Neural cell (in vitro differentiated cells): ENCODE measurements at regions not wholly inside any gene's neighbourhood (a gene's known extent, or its start where the extent isn't known, plus 50 kb on each side); places are given as distances from the start of the nearest gene placed in this dataset.

Experiments used
- H2AFZ ChIP-seq: fragments of 200-600, 300-800 bp; sonication (generic), shearing (Covaris generic); 2 replicates; pipeline ENCODE4 v1.6.0; 2014; ENCODE audit warnings: low read depth, mild to moderate bottlenecking, antibody characterized with exemption, low read length, moderate library complexity
- H3F3A ChIP-seq: fragments of 200-600 bp; shearing (Covaris generic); 2 replicates; pipeline ENCODE4 v1.6.1; 2016; ENCODE audit warnings: mild to moderate bottlenecking, moderate library complexity, mixed read lengths, antibody characterized with exemption, low read length; ENCODE audit not compliant: insufficient read depth, poor library complexity, severe bottlenecking
- H3K27ac ChIP-seq: fragments of 200-600, 300-800 bp; sonication (generic), shearing (Covaris generic); 2 replicates; pipeline ENCODE4 v1.5.1; 2014; ENCODE audit warnings: mild to moderate bottlenecking, low read length, moderate library complexity
- H3K27me3 ChIP-seq: fragments of 300-800, 200-600 bp; sonication (generic), shearing (Covaris generic); 2 replicates; pipeline ENCODE4 v1.6.0; 2014; ENCODE audit warnings: mild to moderate bottlenecking, low read depth, low read length, moderate library complexity; ENCODE audit not compliant: insufficient read depth
- H3K36me3 ChIP-seq: fragments of 300-800, 200-600 bp; sonication (generic), shearing (Covaris generic); 2 replicates; pipeline ENCODE4 v1.5.1; 2014; ENCODE audit warnings: mild to moderate bottlenecking, antibody characterized with exemption, low read length, moderate library complexity; ENCODE audit not compliant: insufficient read depth
- H3K4me2 ChIP-seq: fragments of 300-800, 200-600 bp; sonication (generic), shearing (Covaris generic); 2 replicates; pipeline ENCODE4 v1.6.0; 2014; ENCODE audit warnings: mild to moderate bottlenecking, low read length
- H3K4me3 ChIP-seq: fragments of 300-800, 200-600 bp; sonication (generic), shearing (Covaris generic); 2 replicates; pipeline ENCODE4 v1.5.1; 2014; ENCODE audit warnings: mild to moderate bottlenecking, low read length, moderate library complexity
- H3K79me2 ChIP-seq: fragments of 200-600 bp; shearing (Covaris generic); replicated peaks from 2 replicates; pipeline ENCODE4 v1.6.0; 2014; ENCODE audit warnings: mild to moderate bottlenecking, low read length, moderate library complexity; ENCODE audit not compliant: insufficient read depth
- H3K9ac ChIP-seq: fragments of 300-800, 200-600 bp; sonication (generic), shearing (Covaris generic); 2 replicates; pipeline ENCODE4 v1.6.1; 2016; ENCODE audit warnings: mild to moderate bottlenecking, low read length, mixed read lengths
- H3K9me2 ChIP-seq: fragments of 200-600 bp; shearing (Covaris generic); 2 replicates; pipeline ENCODE4 v1.6.1; 2016; ENCODE audit warnings: mild to moderate bottlenecking, low read length, mixed read lengths; ENCODE audit not compliant: insufficient read depth
- H3K9me3 ChIP-seq: fragments of 200-600, 300-800 bp; sonication (generic), shearing (Covaris generic); 2 replicates; pipeline ENCODE4 v1.6.1; 2016; ENCODE audit warnings: mild to moderate bottlenecking, mixed run types, low read length, moderate library complexity, mixed read lengths
- H4K20me1 ChIP-seq: fragments of 200-600 bp; shearing (Covaris generic); 2 replicates; pipeline ENCODE4 v1.6.1; 2016; ENCODE audit warnings: mild to moderate bottlenecking, mixed run types; ENCODE audit not compliant: insufficient read depth
- CTCF ChIP-seq: fragments of 450-650 bp; IDR thresholded peaks from 2 replicates; pipeline ENCODE4 v1.5.1; 2014; ENCODE audit warnings: antibody characterized with exemption, mild to moderate bottlenecking, moderate library complexity; ENCODE audit not compliant: poor library complexity, severe bottlenecking
- EP300 ChIP-seq: fragments of 450-650 bp; conservative IDR thresholded peaks from 2 replicates; pipeline ENCODE4 v1.6.1; 2014; ENCODE audit warnings: antibody characterized with exemption, mild to moderate bottlenecking, moderate library complexity; ENCODE audit not compliant: poor library complexity, severe bottlenecking
- EZH2 ChIP-seq: fragments of 200-600, 300-800 bp; shearing (Covaris generic), sonication (generic); IDR thresholded peaks from 2 replicates; pipeline ENCODE4 v1.6.1; 2014; ENCODE audit warnings: antibody characterized with exemption, low read length, borderline replicate concordance, mild to moderate bottlenecking; ENCODE audit not compliant: insufficient read depth, poor library complexity, severe bottlenecking
- MXI1 ChIP-seq: fragments of 450-650 bp; conservative IDR thresholded peaks from 2 replicates; pipeline ENCODE4 v1.6.1; 2014; ENCODE audit warnings: antibody characterized with exemption, mild to moderate bottlenecking; ENCODE audit not compliant: poor library complexity, severe bottlenecking
- POLR2AphosphoS5 ChIP-seq: IDR thresholded peaks from 2 replicates; pipeline ENCODE4 v1.6.1; 2012
- RAD21 ChIP-seq: fragments of 450-650 bp; conservative IDR thresholded peaks from 2 replicates; pipeline ENCODE4 v1.6.1; 2014; ENCODE audit warnings: antibody characterized with exemption, mild to moderate bottlenecking, moderate library complexity
- SMC3 ChIP-seq: fragments of 450-650 bp; conservative IDR thresholded peaks from 2 replicates; pipeline ENCODE4 v1.6.1; 2014; ENCODE audit warnings: antibody characterized with exemption, mild to moderate bottlenecking, moderate library complexity; ENCODE audit not compliant: poor library complexity
- TAF1 ChIP-seq: IDR thresholded peaks from 2 replicates; pipeline ENCODE4 v1.6.1; 2012; ENCODE audit warnings: low read depth
- TF ChIP-seq, protein P1 (sequence below): IDR thresholded peaks from 2 replicates; pipeline ENCODE4 v1.6.1; 2012; ENCODE audit warnings: borderline replicate concordance

DNA sequence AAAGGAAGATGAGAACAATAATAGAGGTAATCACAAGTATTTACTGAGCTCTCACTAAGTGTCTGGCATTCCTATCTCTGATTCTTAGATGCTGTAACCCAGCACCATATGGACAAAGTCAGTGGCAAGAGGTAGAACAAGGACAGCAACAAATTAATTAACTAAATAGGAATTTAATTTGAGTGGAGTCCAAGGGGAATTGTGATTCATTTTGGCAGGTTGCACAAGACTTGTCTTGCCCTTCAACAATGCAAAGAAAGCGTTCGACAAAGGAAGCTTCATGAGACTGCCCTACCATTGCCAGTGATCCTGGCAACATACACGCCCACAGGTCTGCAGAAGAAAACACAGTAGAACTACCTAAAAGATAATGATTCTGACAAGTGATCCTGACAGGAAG is 221.6 kb downstream of the RBM43 start:
- Histone ChIP-seq H2AFZ (no peak overlapping the region), H3K9ac (no peak overlapping the region), H4K20me1 (no peaks in the 10 kb centered on the region), H3K9me3 (no peaks in the 10 kb centered on the region), H3K4me3 (no peak overlapping the region), H3F3A (no peaks in the 10 kb centered on the region), H3K9me2 (no peaks in the 10 kb centered on the region), H3K79me2 (no peaks in the 10 kb centered on the region), H3K27me3 (no peaks in the 10 kb centered on the region), H3K4me2 (no peak overlapping the region), H3K36me3 (no peaks in the 10 kb centered on the region), H3K27ac (no peak overlapping the region)
- TF ChIP-seq MXI1, result no peak
- no peak for TF ChIP-seq EP300

DNA sequence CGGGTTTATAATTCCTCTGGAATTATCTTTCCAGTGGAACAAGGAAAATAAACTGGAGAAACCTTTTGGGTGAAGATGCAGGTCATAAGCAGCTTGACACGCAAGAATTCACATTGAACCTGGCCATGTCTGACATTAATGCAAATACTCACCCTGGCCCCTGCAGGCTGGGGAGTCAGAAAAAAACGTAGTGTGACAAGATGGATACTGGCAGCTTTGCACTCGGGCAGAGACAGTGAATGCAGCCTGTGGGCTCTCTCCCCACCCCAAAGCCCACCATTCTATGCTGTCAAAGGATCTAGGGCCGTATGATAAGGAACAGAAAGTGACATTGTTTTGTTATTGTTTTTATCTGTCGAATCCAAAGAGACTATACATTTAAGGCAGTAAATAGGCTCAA is 223.1 kb downstream of the RBM43 start:
- Histone ChIP-seq H2AFZ (no peak overlapping the region), H3K9me3 (no peaks in the 10 kb centered on the region), H3K27ac (no peak overlapping the region), H3K9me2 (no peaks in the 10 kb centered on the region), H3K9ac (no peak overlapping the region), H4K20me1 (no peaks in the 10 kb centered on the region), H3K36me3 (no peaks in the 10 kb centered on the region), H3F3A (no peaks in the 10 kb centered on the region), H3K27me3 (no peaks in the 10 kb centered on the region), H3K4me3 (no peak overlapping the region), H3K4me2 (no peak overlapping the region), H3K79me2 (no peaks in the 10 kb centered on the region)
- no peak for TF ChIP-seq SMC3
- TF ChIP-seq CTCF, result no peak
- no peak for TF ChIP-seq TAF1
- no peak for TF ChIP-seq POLR2AphosphoS5
- TF ChIP-seq EZH2, result no peak
- no peak for TF ChIP-seq EP300
- no peak for TF ChIP-seq RAD21
- TF ChIP-seq, protein P1, sequence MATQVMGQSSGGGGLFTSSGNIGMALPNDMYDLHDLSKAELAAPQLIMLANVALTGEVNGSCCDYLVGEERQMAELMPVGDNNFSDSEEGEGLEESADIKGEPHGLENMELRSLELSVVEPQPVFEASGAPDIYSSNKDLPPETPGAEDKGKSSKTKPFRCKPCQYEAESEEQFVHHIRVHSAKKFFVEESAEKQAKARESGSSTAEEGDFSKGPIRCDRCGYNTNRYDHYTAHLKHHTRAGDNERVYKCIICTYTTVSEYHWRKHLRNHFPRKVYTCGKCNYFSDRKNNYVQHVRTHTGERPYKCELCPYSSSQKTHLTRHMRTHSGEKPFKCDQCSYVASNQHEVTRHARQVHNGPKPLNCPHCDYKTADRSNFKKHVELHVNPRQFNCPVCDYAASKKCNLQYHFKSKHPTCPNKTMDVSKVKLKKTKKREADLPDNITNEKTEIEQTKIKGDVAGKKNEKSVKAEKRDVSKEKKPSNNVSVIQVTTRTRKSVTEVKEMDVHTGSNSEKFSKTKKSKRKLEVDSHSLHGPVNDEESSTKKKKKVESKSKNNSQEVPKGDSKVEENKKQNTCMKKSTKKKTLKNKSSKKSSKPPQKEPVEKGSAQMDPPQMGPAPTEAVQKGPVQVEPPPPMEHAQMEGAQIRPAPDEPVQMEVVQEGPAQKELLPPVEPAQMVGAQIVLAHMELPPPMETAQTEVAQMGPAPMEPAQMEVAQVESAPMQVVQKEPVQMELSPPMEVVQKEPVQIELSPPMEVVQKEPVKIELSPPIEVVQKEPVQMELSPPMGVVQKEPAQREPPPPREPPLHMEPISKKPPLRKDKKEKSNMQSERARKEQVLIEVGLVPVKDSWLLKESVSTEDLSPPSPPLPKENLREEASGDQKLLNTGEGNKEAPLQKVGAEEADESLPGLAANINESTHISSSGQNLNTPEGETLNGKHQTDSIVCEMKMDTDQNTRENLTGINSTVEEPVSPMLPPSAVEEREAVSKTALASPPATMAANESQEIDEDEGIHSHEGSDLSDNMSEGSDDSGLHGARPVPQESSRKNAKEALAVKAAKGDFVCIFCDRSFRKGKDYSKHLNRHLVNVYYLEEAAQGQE, result no peak
- no peak for TF ChIP-seq MXI1

DNA sequence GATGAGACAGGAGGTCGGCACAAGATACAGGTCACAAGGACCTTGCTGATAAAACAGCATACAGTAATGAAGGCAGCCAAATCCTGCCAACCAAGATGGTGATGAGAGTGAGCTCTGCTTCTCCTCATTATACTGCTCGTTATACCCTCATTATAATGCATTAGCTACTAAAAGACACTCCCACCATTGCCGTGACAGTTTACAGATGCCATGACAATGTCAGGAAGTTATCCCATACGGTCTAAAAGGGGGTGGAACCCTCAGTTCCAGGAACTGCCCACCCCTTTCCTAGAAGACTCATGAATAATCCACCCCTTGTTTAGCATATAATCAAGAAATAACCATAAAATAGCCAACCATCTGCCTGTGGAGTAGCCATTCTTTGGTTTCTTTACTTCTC is 224.2 kb downstream of the RBM43 start:
- Histone ChIP-seq H3K9me2 (no peaks in the 10 kb centered on the region), H3K9me3 (no peaks in the 10 kb centered on the region), H3K79me2 (no peaks in the 10 kb centered on the region), H2AFZ (no peak overlapping the region), H3F3A (no peaks in the 10 kb centered on the region), H3K27ac (no peak overlapping the region), H3K27me3 (no peaks in the 10 kb centered on the region), H3K36me3 (no peaks in the 10 kb centered on the region), H3K4me3 (no peak overlapping the region), H3K4me2 (no peak overlapping the region), H4K20me1 (no peaks in the 10 kb centered on the region), H3K9ac (no peak overlapping the region)
- TF ChIP-seq SMC3, result no peak
- TF ChIP-seq MXI1, result no peak
- no peak for TF ChIP-seq EZH2
- no peak for TF ChIP-seq EP300
- TF ChIP-seq CTCF, result no peak
- no peak for TF ChIP-seq RAD21
- TF ChIP-seq TAF1, result no peak
- TF ChIP-seq POLR2AphosphoS5, result no peak
- TF ChIP-seq, protein P1, result no peak
